ENCODE measurements at regions not wholly inside any gene's neighbourhood (a gene's known extent, or its start where the extent isn't known, plus 50 kb on each side); places are given as distances from the start of the nearest gene placed in this dataset.

DNA sequence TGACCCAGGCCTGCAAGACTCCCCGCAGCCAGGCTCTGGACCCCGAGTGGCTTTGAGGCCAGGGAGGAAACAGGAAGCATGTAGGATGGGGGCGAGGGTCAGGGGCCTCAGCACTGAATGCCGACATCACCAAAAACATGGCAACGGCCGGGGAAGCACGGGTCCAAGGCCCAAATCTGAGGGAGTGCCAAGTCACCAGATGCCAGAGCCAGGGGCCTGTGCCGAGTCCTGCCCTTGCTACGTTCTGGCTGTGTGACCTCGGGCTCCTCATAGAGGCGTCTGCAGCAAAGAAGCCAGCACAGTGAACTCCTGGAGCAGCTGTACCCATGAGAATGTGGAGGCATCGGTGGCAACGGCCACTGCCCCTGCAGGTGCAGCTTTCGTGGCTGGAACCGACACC, 420.7 kb downstream of the CTTN start:
- Histone ChIP-seq H3K14ac (ENCODE audit: low read length) (peak overlapping the region; percentile 23), H2BK5ac (ENCODE audit: low read length) (peak overlapping the region; percentile 11), H3K4me2 (ENCODE audit: insufficient read depth, low read length, poor library complexity, severe bottlenecking) (no peak overlapping the region), H3K18ac (ENCODE audit: low read length) (peak overlapping the region; percentile 45), H4K91ac (ENCODE audit: low read depth, low read length, poor library complexity) (no peak overlapping the region), H3K27ac (replicated peaks; ENCODE audit: low read length) (no peak overlapping the region), H2BK15ac (ENCODE audit: low read length) (no peak overlapping the region), H3K9me3 (replicated peaks in 1 of 2; ENCODE audit: control insufficient read depth in 2 of 2, insufficient read depth in 1 of 2, low read depth in 1 of 2, low read length in 2 of 2) (no peaks in the 10 kb centered on the region), H2AFZ (ENCODE audit: low read length) (peak overlapping the region; percentile 11), H3K4ac (ENCODE audit: low read length) (no peak overlapping the region), H3K4me1 (ENCODE audit: control insufficient read depth in 2 of 2, insufficient read depth in 1 of 2, low read depth in 1 of 2, low read length in 2 of 2) (peaks cover 0 to 3% of the 10 kb centered on the region in 2 donors), H2BK120ac (ENCODE audit: low read depth, low read length) (no peak overlapping the region), H3K9ac (ENCODE audit: low read depth, low read length, poor library complexity) (no peak overlapping the region), H3K79me1 (ENCODE audit: low read depth, low read length) (peaks cover 4% of the 10 kb centered on the region), H4K8ac (ENCODE audit: low read depth, low read length) (no peak overlapping the region), H3K23ac (ENCODE audit: low read depth, low read length, poor library complexity) (no peak overlapping the region), H2BK12ac (ENCODE audit: low read length) (no peak overlapping the region), H3K36me3 (replicated peaks in 1 of 2; ENCODE audit: control insufficient read depth in 2 of 2, insufficient read depth in 2 of 2, low read length in 2 of 2) (no peaks in the 10 kb centered on the region), H3K27me3 (ENCODE audit: control insufficient read depth in 3 of 3, insufficient read depth in 3 of 3, low read depth in 1 of 3, low read length in 3 of 3) (no peaks in the 10 kb centered on the region), H3K4me3 (ENCODE audit: low read length in 2 of 2) (no peak overlapping the region), H2AK5ac (ENCODE audit: low read depth, low read length) (peak overlapping the region; percentile 50)
- no peak for DNase-seq (ENCODE audit: low spot score)
- WGBS, 2 donors (ENCODE audit: extremely low coverage in 2 of 2, insufficient read length in 2 of 2, insufficient replicate concordance in 1 of 2) = no CpG with 5 or more reads among the region's 15 CpGs

DNA sequence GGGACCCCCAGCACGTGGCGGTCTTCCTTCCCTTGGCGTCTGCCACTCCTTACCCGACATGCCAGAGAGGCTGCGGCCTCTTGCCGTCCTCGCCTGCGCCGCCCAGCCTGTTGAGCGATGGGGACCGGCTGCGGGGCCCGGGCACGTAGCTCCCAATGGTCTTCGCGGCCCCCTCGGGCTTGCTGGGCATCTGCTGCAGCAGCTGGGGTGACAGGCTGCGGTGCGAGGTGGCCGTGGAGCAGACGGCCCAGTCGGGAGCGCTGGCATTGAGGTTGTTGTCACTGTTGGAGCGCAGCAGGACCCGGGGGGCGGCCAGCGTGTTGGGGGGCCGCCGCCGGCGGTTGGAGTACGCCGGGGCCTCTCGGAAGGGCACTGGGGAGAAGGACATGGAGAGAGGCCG, 422.0 kb downstream of the CTTN start:
- no peak for DNase-seq (ENCODE audit: low spot score)
- H2AFZ ChIP-seq (ENCODE audit: low read length) = no peak overlapping the region
- H2BK120ac ChIP-seq (ENCODE audit: low read depth, low read length) = no peak overlapping the region
- H4K8ac ChIP-seq (ENCODE audit: low read depth, low read length) = peak overlapping the region; percentile 10
- H2BK12ac ChIP-seq (ENCODE audit: low read length) = peak overlapping the region; percentile 18
- H3K4ac ChIP-seq (ENCODE audit: low read length) = no peak overlapping the region
- peak overlapping the region; percentile 80 for H3K18ac ChIP-seq (ENCODE audit: low read length)
- H3K27me3 ChIP-seq (ENCODE audit: control insufficient read depth in 3 of 3, insufficient read depth in 3 of 3, low read depth in 1 of 3, low read length in 3 of 3) = no peaks in the 10 kb centered on the region
- peaks cover 10 to 12% of the 10 kb centered on the region in 2 donors for H3K4me1 ChIP-seq (ENCODE audit: control insufficient read depth in 2 of 2, insufficient read depth in 1 of 2, low read depth in 1 of 2, low read length in 2 of 2)
- H4K91ac ChIP-seq (ENCODE audit: low read depth, low read length, poor library complexity) = no peak overlapping the region
- no peak overlapping the region for H3K4me2 ChIP-seq (ENCODE audit: insufficient read depth, low read length, poor library complexity, severe bottlenecking)
- peak overlapping the region; percentile 61 for H2BK15ac ChIP-seq (ENCODE audit: low read length)
- H2AK5ac ChIP-seq (ENCODE audit: low read depth, low read length) = peak overlapping the region; percentile 64
- H3K79me1 ChIP-seq (ENCODE audit: low read depth, low read length) = peaks cover 2% of the 10 kb centered on the region
- H2BK5ac ChIP-seq (ENCODE audit: low read length) = peak overlapping the region; percentile 46
- H3K4me3 ChIP-seq (ENCODE audit: low read length in 2 of 2) = no peak overlapping the region
- peak overlapping the region; percentile 40 for H3K9ac ChIP-seq (ENCODE audit: low read depth, low read length, poor library complexity)
- peak overlapping the region; percentile 70 for H3K23ac ChIP-seq (ENCODE audit: low read depth, low read length, poor library complexity)
- peak overlapping the region; percentile 77 for H3K14ac ChIP-seq (ENCODE audit: low read length)
- no CpG with 5 or more reads among the region's 35 CpGs for WGBS, 2 donors (ENCODE audit: extremely low coverage in 2 of 2, insufficient read length in 2 of 2, insufficient replicate concordance in 1 of 2)
- no peaks in the 10 kb centered on the region for H3K9me3 ChIP-seq (replicated peaks in 1 of 2; ENCODE audit: control insufficient read depth in 2 of 2, insufficient read depth in 1 of 2, low read depth in 1 of 2, low read length in 2 of 2)
- no peaks in the 10 kb centered on the region for H3K36me3 ChIP-seq (replicated peaks in 1 of 2; ENCODE audit: control insufficient read depth in 2 of 2, insufficient read depth in 2 of 2, low read length in 2 of 2)
- H3K27ac ChIP-seq (replicated peaks; ENCODE audit: low read length) = no peak overlapping the region

DNA sequence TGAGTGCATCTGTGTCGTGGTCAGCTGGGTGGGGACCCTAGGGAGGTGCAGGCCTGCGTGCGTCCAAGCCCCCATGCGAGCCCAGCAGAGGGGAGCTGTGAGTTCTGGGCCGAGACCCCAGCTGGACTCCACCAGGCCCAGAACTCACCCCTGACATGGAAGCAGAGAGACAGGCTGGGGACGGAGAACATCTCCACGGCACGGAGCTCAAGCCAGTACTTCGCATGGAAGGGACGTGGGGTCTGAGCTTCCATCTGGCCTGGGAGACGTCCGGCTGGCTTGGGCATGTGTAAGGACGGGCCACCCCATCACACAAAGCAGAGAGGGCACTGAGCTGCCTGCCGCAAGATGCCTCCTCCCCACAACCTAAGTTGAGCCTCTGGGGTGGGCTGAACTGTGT, 422.4 kb downstream of the CTTN start:
- Histone ChIP-seq H3K18ac (ENCODE audit: low read length) (peak overlapping the region; percentile 80), H2BK5ac (ENCODE audit: low read length) (peak overlapping the region; percentile 46), H3K9me3 (replicated peaks in 1 of 2; ENCODE audit: control insufficient read depth in 2 of 2, insufficient read depth in 1 of 2, low read depth in 1 of 2, low read length in 2 of 2) (no peaks in the 10 kb centered on the region), H2BK120ac (ENCODE audit: low read depth, low read length) (no peak overlapping the region), H2BK15ac (ENCODE audit: low read length) (peak overlapping the region; percentile 60), H4K8ac (ENCODE audit: low read depth, low read length) (peak overlapping the region; percentile 89), H2AFZ (ENCODE audit: low read length) (no peak overlapping the region), H2BK12ac (ENCODE audit: low read length) (no peak overlapping the region), H3K4me3 (ENCODE audit: low read length in 2 of 2) (no peak overlapping the region), H4K91ac (ENCODE audit: low read depth, low read length, poor library complexity) (no peak overlapping the region), H3K23ac (ENCODE audit: low read depth, low read length, poor library complexity) (no peak overlapping the region), H3K14ac (ENCODE audit: low read length) (peak overlapping the region; percentile 77), H3K27me3 (ENCODE audit: control insufficient read depth in 3 of 3, insufficient read depth in 3 of 3, low read depth in 1 of 3, low read length in 3 of 3) (no peaks in the 10 kb centered on the region), H3K36me3 (replicated peaks in 1 of 2; ENCODE audit: control insufficient read depth in 2 of 2, insufficient read depth in 2 of 2, low read length in 2 of 2) (no peaks in the 10 kb centered on the region), H3K4ac (ENCODE audit: low read length) (no peak overlapping the region), H3K4me2 (ENCODE audit: insufficient read depth, low read length, poor library complexity, severe bottlenecking) (no peak overlapping the region), H2AK5ac (ENCODE audit: low read depth, low read length) (peak overlapping the region; percentile 64), H3K79me1 (ENCODE audit: low read depth, low read length) (peaks cover 2% of the 10 kb centered on the region), H3K9ac (ENCODE audit: low read depth, low read length, poor library complexity) (no peak overlapping the region), H3K4me1 (ENCODE audit: control insufficient read depth in 2 of 2, insufficient read depth in 1 of 2, low read depth in 1 of 2, low read length in 2 of 2) (peaks cover 12% of the 10 kb centered on the region in 2 donors), H3K27ac (replicated peaks; ENCODE audit: low read length) (no peak overlapping the region)
- no peak for DNase-seq (ENCODE audit: low spot score)
- WGBS, 2 donors (ENCODE audit: extremely low coverage in 2 of 2, insufficient read length in 2 of 2, insufficient replicate concordance in 1 of 2) = no CpG with 5 or more reads among the region's 14 CpGs

DNA sequence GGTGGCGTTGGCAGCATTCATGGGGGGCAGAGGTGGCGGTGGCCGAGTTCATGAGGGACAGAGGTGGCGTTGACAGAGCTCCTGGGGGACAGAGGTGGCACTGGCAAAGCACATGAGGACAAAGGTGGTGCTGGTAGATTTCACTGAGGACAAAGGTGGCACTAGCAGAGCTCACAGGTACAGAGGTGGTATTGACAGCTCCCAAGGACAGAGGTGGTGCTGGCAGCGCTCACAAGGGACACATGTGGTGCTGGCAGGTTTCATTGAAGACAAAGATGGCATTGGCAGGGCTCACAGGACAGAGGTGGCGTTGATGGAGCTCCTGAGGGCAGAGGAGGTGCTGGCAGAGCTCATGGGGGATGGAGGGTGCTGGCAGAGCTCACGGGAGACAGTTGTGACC, 425.4 kb downstream of the CTTN start:
- Histone ChIP-seq H3K27ac (replicated peaks; ENCODE audit: low read length) (no peak overlapping the region), H2BK120ac (ENCODE audit: low read depth, low read length) (no peak overlapping the region), H3K18ac (ENCODE audit: low read length) (peak overlapping the region; percentile 54), H4K8ac (ENCODE audit: low read depth, low read length) (no peak overlapping the region), H2AFZ (ENCODE audit: low read length) (no peak overlapping the region), H4K91ac (ENCODE audit: low read depth, low read length, poor library complexity) (no peak overlapping the region), H3K9ac (ENCODE audit: low read depth, low read length, poor library complexity) (no peak overlapping the region), H3K23ac (ENCODE audit: low read depth, low read length, poor library complexity) (peak overlapping the region; percentile 49), H3K4ac (ENCODE audit: low read length) (no peak overlapping the region), H3K4me3 (ENCODE audit: low read length in 2 of 2) (peak overlapping the region in 1 of 2 donors; percentile 7), H2BK15ac (ENCODE audit: low read length) (peak overlapping the region; percentile 3), H2BK5ac (ENCODE audit: low read length) (no peak overlapping the region), H2AK5ac (ENCODE audit: low read depth, low read length) (peak overlapping the region; percentile 27), H3K9me3 (replicated peaks in 1 of 2; ENCODE audit: control insufficient read depth in 2 of 2, insufficient read depth in 1 of 2, low read depth in 1 of 2, low read length in 2 of 2) (no peaks in the 10 kb centered on the region), H2BK12ac (ENCODE audit: low read length) (peak overlapping the region; percentile 24), H3K14ac (ENCODE audit: low read length) (no peak overlapping the region), H3K27me3 (ENCODE audit: control insufficient read depth in 3 of 3, insufficient read depth in 3 of 3, low read depth in 1 of 3, low read length in 3 of 3) (no peaks in the 10 kb centered on the region), H3K4me2 (ENCODE audit: insufficient read depth, low read length, poor library complexity, severe bottlenecking) (no peak overlapping the region), H3K79me1 (ENCODE audit: low read depth, low read length) (peaks cover 2% of the 10 kb centered on the region), H3K36me3 (replicated peaks in 1 of 2; ENCODE audit: control insufficient read depth in 2 of 2, insufficient read depth in 2 of 2, low read length in 2 of 2) (no peaks in the 10 kb centered on the region), H3K4me1 (ENCODE audit: control insufficient read depth in 2 of 2, insufficient read depth in 1 of 2, low read depth in 1 of 2, low read length in 2 of 2) (peaks cover 21 to 28% of the 10 kb centered on the region in 2 donors)
- no CpG with 5 or more reads among the region's 7 CpGs for WGBS, 2 donors (ENCODE audit: extremely low coverage in 2 of 2, insufficient read length in 2 of 2, insufficient replicate concordance in 1 of 2)
- DNase-seq (ENCODE audit: low spot score) = no peak
